HepG2 (cell line): ENCODE measurements at regions not wholly inside any gene's neighbourhood (a gene's known extent, or its start where the extent isn't known, plus 50 kb on each side); places are given as distances from the start of the nearest gene placed in this dataset.

Experiments used
- BCL3 ChIP-seq: sonication (generic); formaldehyde crosslinking; IDR thresholded peaks from 2 replicates; pipeline ENCODE4 v1.5.1; 2020; ENCODE audit warnings: mild to moderate bottlenecking, missing genetic modification reagents, moderate library complexity
- ELF3 ChIP-seq: IDR thresholded peaks from 2 replicates; pipeline ENCODE4 v1.6.1; 2016; ENCODE audit warnings: missing genetic modification reagents, missing compliant biosample characterization
- HBP1 ChIP-seq: IDR thresholded peaks from 2 replicates; pipeline ENCODE4 v1.6.1; 2016; ENCODE audit warnings: low read depth, control low read depth
- JUNB ChIP-seq: sonication (generic); formaldehyde crosslinking; IDR thresholded peaks from 2 replicates; pipeline ENCODE4 v1.8.0; 2022; ENCODE audit warnings: missing genetic modification reagents, mild to moderate bottlenecking, borderline replicate concordance
- PATZ1 ChIP-seq: sonication (generic); formaldehyde crosslinking; IDR thresholded peaks from 2 replicates; pipeline ENCODE4 v1.4.0; 2020; ENCODE audit warnings: missing genetic modification reagents
- POLR2A ChIP-seq, 2 experiments: IDR thresholded peaks; 2 replicates each; pipeline ENCODE4 v1.6.1; 2011; ENCODE audit warnings: low read depth in 2 of 2, low read length in 2 of 2, mild to moderate bottlenecking in 1 of 2, moderate library complexity in 1 of 2; ENCODE audit not compliant: insufficient read depth in 1 of 2
- PPARG ChIP-seq: conservative IDR thresholded peaks from 2 replicates; pipeline ENCODE4 v1.6.1; 2016; ENCODE audit warnings: missing biosample characterization, missing genetic modification reagents
- SNAI1 ChIP-seq: sonication (generic); formaldehyde crosslinking; IDR thresholded peaks from 2 replicates; pipeline ENCODE4 v1.5.0; 2020; ENCODE audit warnings: mild to moderate bottlenecking, missing genetic modification reagents, borderline replicate concordance
- TRIM24 ChIP-seq: sonication (generic); formaldehyde crosslinking; IDR thresholded peaks from 2 replicates; pipeline ENCODE4 v1.8.0; 2022; ENCODE audit warnings: mild to moderate bottlenecking, missing genetic modification reagents

GRCh38 chr13:29664591-29664990, 69.1 kb upstream of the SLC7A1 start:
- no peak for TF ChIP-seq ELF3
- TF ChIP-seq JUNB = no peak
- no peak for TF ChIP-seq SNAI1
- TF ChIP-seq HBP1 (CRISPR knock-in tag) = no peak
- TF ChIP-seq PPARG (CRISPR knock-in tag) = no peak
- no peak for TF ChIP-seq TRIM24 (CRISPR knock-in tag)
- no peak for TF ChIP-seq PATZ1 (CRISPR knock-in tag)
- no peak for TF ChIP-seq POLR2A (IDR thresholded peaks at IDR 0.05; ENCODE audit: insufficient read depth in 1 of 2, low read depth in 2 of 2, low read length in 2 of 2)
- TF ChIP-seq BCL3 (CRISPR knock-in tag) = no peak
